Upper lobe of right lung (tissue), 1 donor: ENCODE measurements at regions not wholly inside any gene's neighbourhood (a gene's known extent, or its start where the extent isn't known, plus 50 kb on each side); places are given as distances from the start of the nearest gene placed in this dataset.

ENCODE experiments used
- ATAC-seq: fragments of 200-7000 bp; cut with Tn5 transposase; one replicate; pipeline ENCODE4 v1.9.1; 2020; ENCODE audit warnings: mild to moderate bottlenecking, moderate library complexity
- DNase-seq: peaks from one replicate; pipeline ENCODE4 v3.0.0-alpha.2; 2020
- H3K27ac ChIP-seq: fragments of 200-600 bp; one replicate; pipeline ENCODE4 v1.8.0; 2022
- H3K27me3 ChIP-seq: fragments of 200-600 bp; one replicate; pipeline ENCODE4 v1.8.0; 2022; ENCODE audit warnings: mild to moderate bottlenecking
- H3K36me3 ChIP-seq: fragments of 200-600 bp; one replicate; pipeline ENCODE4 v1.8.0; 2022
- H3K4me1 ChIP-seq: fragments of 200-600 bp; one replicate; pipeline ENCODE4 v1.8.0; 2022
- H3K4me3 ChIP-seq: fragments of 200-600 bp; one replicate; pipeline ENCODE4 v1.8.0; 2022; ENCODE audit warnings: mild to moderate bottlenecking
- H3K9me3 ChIP-seq: fragments of 200-600 bp; one replicate; pipeline ENCODE4 v1.8.0; 2022
- intact Hi-C: fragments of 100-400 bp; cut with DNase I; formaldehyde crosslinking; loops from one replicate; pipeline ENCODE4 v1.11.0; 2022
- TF ChIP-seq, protein P1 (sequence below): fragments of 200-600 bp; IDR thresholded peaks from one replicate; pipeline ENCODE4 v1.8.0; 2022; ENCODE audit warnings: antibody characterized with exemption
- donor health status: DM: no; HTN: yes; CAD: no; lungs with severe emphysema.

DNA sequence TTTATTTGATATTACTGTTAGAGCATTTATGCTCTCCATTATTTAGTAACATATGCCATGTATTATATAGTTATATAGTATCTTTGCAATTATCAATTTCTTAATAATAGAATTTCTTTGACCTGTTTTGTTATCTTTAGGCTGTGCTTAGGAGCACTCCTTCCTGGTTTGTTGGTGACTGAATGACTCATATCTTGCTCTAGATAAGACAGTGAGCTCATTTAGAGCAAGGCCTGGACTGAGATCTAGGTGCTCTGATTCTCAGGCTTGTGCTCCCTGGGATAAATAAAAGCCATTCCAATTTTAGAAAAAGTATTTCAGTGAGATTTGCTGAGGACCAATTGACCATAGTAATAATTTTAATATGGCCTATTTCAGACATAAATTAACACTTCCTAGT lies 951.2 kb downstream of the FLRT2 start:
- TF ChIP-seq, protein P1, sequence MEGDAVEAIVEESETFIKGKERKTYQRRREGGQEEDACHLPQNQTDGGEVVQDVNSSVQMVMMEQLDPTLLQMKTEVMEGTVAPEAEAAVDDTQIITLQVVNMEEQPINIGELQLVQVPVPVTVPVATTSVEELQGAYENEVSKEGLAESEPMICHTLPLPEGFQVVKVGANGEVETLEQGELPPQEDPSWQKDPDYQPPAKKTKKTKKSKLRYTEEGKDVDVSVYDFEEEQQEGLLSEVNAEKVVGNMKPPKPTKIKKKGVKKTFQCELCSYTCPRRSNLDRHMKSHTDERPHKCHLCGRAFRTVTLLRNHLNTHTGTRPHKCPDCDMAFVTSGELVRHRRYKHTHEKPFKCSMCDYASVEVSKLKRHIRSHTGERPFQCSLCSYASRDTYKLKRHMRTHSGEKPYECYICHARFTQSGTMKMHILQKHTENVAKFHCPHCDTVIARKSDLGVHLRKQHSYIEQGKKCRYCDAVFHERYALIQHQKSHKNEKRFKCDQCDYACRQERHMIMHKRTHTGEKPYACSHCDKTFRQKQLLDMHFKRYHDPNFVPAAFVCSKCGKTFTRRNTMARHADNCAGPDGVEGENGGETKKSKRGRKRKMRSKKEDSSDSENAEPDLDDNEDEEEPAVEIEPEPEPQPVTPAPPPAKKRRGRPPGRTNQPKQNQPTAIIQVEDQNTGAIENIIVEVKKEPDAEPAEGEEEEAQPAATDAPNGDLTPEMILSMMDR, result no peak
- Histone ChIP-seq H3K27ac (no peak overlapping the region), H3K4me3 (no peak overlapping the region), H3K36me3 (no peaks in the 10 kb centered on the region), H3K4me1 (no peaks in the 10 kb centered on the region), H3K27me3 (no peaks in the 10 kb centered on the region), H3K9me3 (no peaks in the 10 kb centered on the region)
- intact Hi-C loops, result no loop called here
- ATAC-seq, result no peak
- DNase-seq, result no peak

DNA sequence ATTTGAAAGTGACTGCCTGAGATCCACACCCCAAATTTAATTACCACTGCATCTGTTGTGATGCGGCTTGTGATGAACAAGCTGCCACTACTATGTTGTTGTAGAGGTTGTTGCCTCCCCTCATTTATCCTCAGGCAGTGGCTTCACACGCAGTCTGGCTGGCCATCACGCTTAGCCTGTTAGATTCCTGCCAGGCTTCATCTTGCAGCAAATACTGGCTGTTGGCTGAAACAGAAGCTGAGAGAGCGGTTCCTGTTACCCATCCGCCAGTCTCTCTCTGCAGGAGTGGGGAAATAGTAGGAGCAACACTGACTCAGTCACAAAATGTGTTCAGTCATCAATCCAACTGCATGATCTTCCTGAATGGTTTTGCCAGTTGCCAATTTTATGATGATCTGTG lies 934.4 kb downstream of the FLRT2 start:
- ATAC-seq, result no peak
- intact Hi-C loops, result no loop called here
- no peak overlapping the region for H3K27ac ChIP-seq
- no peaks in the 10 kb centered on the region for H3K9me3 ChIP-seq
- H3K4me1 ChIP-seq, result no peaks in the 10 kb centered on the region
- TF ChIP-seq, protein P1, result no peak
- no peak overlapping the region for H3K4me3 ChIP-seq
- H3K36me3 ChIP-seq, result no peaks in the 10 kb centered on the region
- DNase-seq, result no peak
- no peaks in the 10 kb centered on the region for H3K27me3 ChIP-seq

DNA sequence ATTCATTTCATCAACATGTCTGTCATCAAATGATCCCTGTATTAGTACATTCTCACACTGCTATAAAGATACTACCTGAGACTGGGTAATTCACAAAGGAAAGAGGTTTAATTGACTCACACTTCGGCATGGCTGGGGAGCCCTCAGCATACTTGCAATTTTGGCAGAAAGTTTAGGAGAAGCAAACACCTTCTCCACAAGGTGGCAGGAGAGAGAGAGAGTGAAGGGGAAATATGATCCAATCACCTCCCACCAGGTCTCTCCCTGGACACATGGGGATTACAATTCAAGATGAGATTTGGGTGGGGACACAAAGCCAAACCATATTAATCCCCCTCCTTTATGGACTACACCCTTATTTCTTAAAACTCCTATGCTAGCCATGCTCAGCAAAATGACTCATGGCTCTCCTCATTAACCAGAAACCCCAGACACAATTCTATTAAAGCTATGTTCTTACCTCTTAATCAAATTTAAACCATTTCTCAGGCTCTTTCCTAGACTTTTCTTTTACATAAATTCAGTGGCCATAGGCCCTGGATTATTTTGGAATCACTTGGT lies 932.3 kb downstream of the FLRT2 start:
- Histone ChIP-seq H3K4me3 (no peak overlapping the region), H3K27me3 (no peaks in the 10 kb centered on the region), H3K27ac (no peak overlapping the region), H3K4me1 (no peaks in the 10 kb centered on the region), H3K36me3 (no peaks in the 10 kb centered on the region), H3K9me3 (no peaks in the 10 kb centered on the region)
- DNase-seq (no peak), ATAC-seq (peak; percentile 65)
- TF ChIP-seq, protein P1, result peak; percentile 38
- intact Hi-C loops, result no loop called here

DNA sequence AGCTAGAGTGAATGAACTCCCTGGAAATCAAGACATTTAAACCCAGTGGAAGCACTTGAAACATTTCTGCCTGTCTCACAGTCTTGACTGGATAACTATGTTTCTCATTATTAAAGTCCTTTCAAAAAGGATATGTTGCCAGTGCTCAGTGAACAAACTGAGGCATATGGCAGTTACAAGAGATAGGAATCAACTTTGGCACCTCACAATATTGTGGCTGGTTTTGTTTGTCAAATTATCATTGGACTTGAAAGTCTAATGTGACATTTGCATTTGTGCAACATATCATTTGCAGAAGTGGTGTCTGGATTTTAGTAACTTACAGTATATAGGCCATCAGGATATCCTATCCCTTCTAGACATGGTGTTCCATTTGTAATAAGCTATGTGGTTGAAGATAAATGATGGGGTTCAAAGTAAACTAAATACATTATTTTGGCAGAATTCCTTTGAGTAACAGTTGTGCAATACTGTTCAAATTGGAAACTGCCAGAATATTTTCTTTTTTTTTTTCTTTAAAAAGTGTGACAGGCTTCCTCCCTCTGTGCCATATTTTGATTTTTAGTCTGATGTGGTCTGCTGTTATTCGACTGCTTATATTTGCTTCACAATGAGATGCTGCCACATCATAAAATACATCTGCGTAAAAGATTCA lies 927.7 kb downstream of the FLRT2 start:
- TF ChIP-seq, protein P1, result no peak
- Histone ChIP-seq H3K27ac (no peak overlapping the region), H3K9me3 (no peaks in the 10 kb centered on the region), H3K27me3 (no peaks in the 10 kb centered on the region), H3K4me3 (no peak overlapping the region), H3K4me1 (no peaks in the 10 kb centered on the region), H3K36me3 (no peaks in the 10 kb centered on the region)
- ATAC-seq (no peak), DNase-seq (no peak)
- intact Hi-C loops, result no loop called here

DNA sequence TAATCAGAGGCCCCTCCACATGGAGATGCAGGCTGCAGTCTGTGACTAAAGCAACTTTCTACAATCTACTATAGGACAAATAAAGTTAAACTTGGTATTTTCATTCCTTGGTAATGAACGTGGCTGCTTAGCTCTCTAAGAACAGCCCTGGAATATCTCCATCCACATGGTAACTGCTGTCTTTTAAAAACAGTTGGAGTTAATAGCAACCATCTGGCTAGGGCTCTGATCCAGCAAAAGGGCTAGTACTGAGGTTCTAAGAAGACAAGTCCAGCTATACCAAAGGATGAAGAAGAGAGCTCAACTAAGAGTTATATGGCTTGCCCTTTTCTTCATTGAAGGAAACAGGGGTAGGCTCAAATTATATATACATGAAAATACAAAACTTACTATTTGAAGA lies 920.1 kb downstream of the FLRT2 start:
- no peak for DNase-seq
- no peaks in the 10 kb centered on the region for H3K36me3 ChIP-seq
- H3K4me1 ChIP-seq, result no peaks in the 10 kb centered on the region
- no peaks in the 10 kb centered on the region for H3K27me3 ChIP-seq
- intact Hi-C loops, result no loop called here
- H3K27ac ChIP-seq, result no peak overlapping the region
- ATAC-seq, result no peak
- H3K9me3 ChIP-seq, result no peaks in the 10 kb centered on the region
- TF ChIP-seq, protein P1, result no peak
- H3K4me3 ChIP-seq, result no peak overlapping the region
